HCT116 (cell line): ENCODE measurements at regions not wholly inside any gene's neighbourhood (a gene's known extent, or its start where the extent isn't known, plus 50 kb on each side); places are given as distances from the start of the nearest gene placed in this dataset.

Experiments used
- ATAC-seq: fragments of 200-7000 bp; cut with Tn5 transposase; 2 replicates; pipeline ENCODE4 v1.9.1; 2020; ENCODE audit warnings: mild to moderate bottlenecking, moderate library complexity
- BruUV-seq: library from RNA; stranded (reverse); fragments of 400-500 nt; replicated peaks from 2 replicates; lab custom pipeline; 2021; lab: Mats Ljungman, UMichigan
- CTCF ChIA-PET: fragments of 300-600 bp; sonication (Branson Sonifier 250); formaldehyde crosslinking; loops from one replicate; lab custom pipeline; 2021; ENCODE audit warnings: antibody characterized with exemption; lab: Charles Lee
- POLR2A ChIA-PET: fragments of 300-600, 350-600 bp; sonication (Branson Sonifier 250); formaldehyde crosslinking; loops from one replicate; lab custom pipeline; 2021; ENCODE audit warnings: antibody characterized with exemption; lab: Charles Lee
- RAD21 ChIA-PET, 2 experiments: fragments of 300-600 bp; sonication (Branson Sonifier 250); formaldehyde crosslinking; loops; one replicate each; lab custom pipeline; 2023; ENCODE audit warnings: low total read pairs in 2 of 2; ENCODE audit not compliant: uncharacterized antibody in 2 of 2, unreplicated experiment in 2 of 2, low non-redundant PET in 1 of 2; lab: Charles Lee
- DNase-seq: peaks from one replicate; pipeline ENCODE4 v3.0.0-alpha.2; 2010; ENCODE audit warnings: low read depth, low spot score
- H2AFZ ChIP-seq: fragments of 200-600 bp; shearing (Covaris generic), sonication (generic); 2 replicates; pipeline ENCODE4 v1.6.1; 2017; ENCODE audit warnings: low read depth, mixed run types, mixed read lengths, antibody characterized with exemption, low read length; ENCODE audit not compliant: poor library complexity, severe bottlenecking
- H3K27ac ChIP-seq: 2 replicates; pipeline ENCODE4 v1.5.1; 2012; ENCODE audit warnings: low read depth, low read length
- H3K27me3 ChIP-seq: fragments of 200-600 bp; sonication (generic); 2 replicates; pipeline ENCODE4 v1.6.1; 2016; ENCODE audit warnings: mixed run types, low read length, mixed read lengths; ENCODE audit not compliant: insufficient read depth
- H3K36me3 ChIP-seq, 2 experiments: fragments of 200-500 bp in 1 of 2; fragments of 200-600 bp in 1 of 2; sonication (Bioruptor generic) in 1 of 2; sonication (generic) in 1 of 2; 2 replicates each; pipeline versions ENCODE4 v1.5.1 to v1.6.1; 2014 to 2016; ENCODE audit warnings: low read length in 2 of 2, inconsistent platforms in 1 of 2, mixed read lengths in 1 of 2, mixed run types in 1 of 2; ENCODE audit not compliant: insufficient read depth in 2 of 2, control insufficient read depth in 1 of 2
- H3K4me1 ChIP-seq, 2 experiments: fragments of 200-600 bp in 1 of 2; sonication (generic) in 1 of 2; 2 replicates each; pipeline versions ENCODE4 v1.5.1 to v1.6.1; 2012 to 2017; ENCODE audit warnings: low read length in 2 of 2, inconsistent platforms in 1 of 2, mild to moderate bottlenecking in 1 of 2, mixed read lengths in 1 of 2, mixed run types in 1 of 2, moderate library complexity in 1 of 2; ENCODE audit not compliant: insufficient read depth in 2 of 2, control insufficient read depth in 1 of 2
- H3K4me2 ChIP-seq: fragments of 200-600 bp; sonication (generic); 2 replicates; pipeline ENCODE4 v1.6.1; 2017; ENCODE audit warnings: mixed run types, low read length, mixed read lengths
- H3K4me3 ChIP-seq, 2 experiments: fragments of 200-600 bp in 1 of 2; sonication (generic) in 1 of 2; replicated peaks in 1 of 2; 2 replicates each; pipeline ENCODE4 v1.5.1; 2011 to 2016; ENCODE audit warnings: low read length in 2 of 2, control low read depth in 1 of 2, low read depth in 1 of 2, mild to moderate bottlenecking in 1 of 2, mixed read lengths in 1 of 2, mixed run types in 1 of 2
- H3K79me2 ChIP-seq: fragments of 200-600 bp; sonication (generic); 2 replicates; pipeline ENCODE4 v1.6.1; 2017; ENCODE audit warnings: mild to moderate bottlenecking, mixed run types, low read length, moderate library complexity, mixed read lengths; ENCODE audit not compliant: insufficient read depth
- H3K9ac ChIP-seq: fragments of 200-600 bp; sonication (generic); 2 replicates; pipeline ENCODE4 v1.6.1; 2016; ENCODE audit warnings: low read length, mixed read lengths
- H3K9me2 ChIP-seq: fragments of 200-600 bp; sonication (generic), shearing (Covaris generic); 2 replicates; pipeline ENCODE4 v1.6.1; 2017; ENCODE audit warnings: mixed run types, mild to moderate bottlenecking, moderate library complexity; ENCODE audit not compliant: insufficient read depth
- H3K9me3 ChIP-seq, 2 experiments: fragments of 200-500 bp in 1 of 2; fragments of 200-600 bp in 1 of 2; sonication (Bioruptor generic) in 1 of 2; sonication (generic) in 1 of 2; 2 replicates each; pipeline ENCODE4 v1.6.1; 2014 to 2017; ENCODE audit warnings: low read length in 2 of 2, mixed read lengths in 2 of 2, inconsistent platforms in 1 of 2, low read depth in 1 of 2, mild to moderate bottlenecking in 1 of 2, mixed run types in 1 of 2, moderate library complexity in 1 of 2; ENCODE audit not compliant: control insufficient read depth in 1 of 2, insufficient read depth in 1 of 2
- H4K20me1 ChIP-seq: fragments of 200-600 bp; sonication (generic), shearing (Covaris generic); 2 replicates; pipeline ENCODE4 v1.6.1; 2017; ENCODE audit warnings: mixed run types, mild to moderate bottlenecking, moderate library complexity; ENCODE audit not compliant: insufficient read depth
- CEBPB ChIP-seq: IDR thresholded peaks from 2 replicates; pipeline ENCODE4 v1.6.1; 2012; ENCODE audit warnings: low read depth
- CTCF ChIP-seq, 3 experiments: fragments of 200-600 bp in 1 of 3; sonication (generic) in 1 of 3; IDR thresholded peaks in 2 of 3; conservative IDR thresholded peaks in 1 of 3; 2 replicates each; pipeline ENCODE4 v1.5.1; 2012 to 2017; ENCODE audit warnings: low read depth in 2 of 3, low read length in 2 of 3, antibody characterized with exemption in 1 of 3, borderline replicate concordance in 1 of 3, control low read depth in 1 of 3, mild to moderate bottlenecking in 1 of 3, mixed read lengths in 1 of 3, mixed run types in 1 of 3, moderate library complexity in 1 of 3; ENCODE audit not compliant: insufficient read depth in 1 of 3
- JUND ChIP-seq: IDR thresholded peaks from 2 replicates; pipeline ENCODE4 v1.6.1; 2012
- POLR2A ChIP-seq: IDR thresholded peaks from 2 replicates; pipeline ENCODE4 v1.7.0; 2011; ENCODE audit warnings: borderline replicate concordance; ENCODE audit not compliant: insufficient read depth, insufficient read length; ENCODE audit errors: extremely low read depth
- SIN3A ChIP-seq: IDR thresholded peaks from 2 replicates; pipeline ENCODE4 v1.6.1; 2012; ENCODE audit warnings: low read depth
- SRF ChIP-seq: IDR thresholded peaks from 2 replicates; pipeline ENCODE4 v1.6.1; 2012; ENCODE audit warnings: low read depth
- ZBTB33 ChIP-seq: IDR thresholded peaks from 2 replicates; pipeline ENCODE4 v1.6.1; 2011; ENCODE audit warnings: mild to moderate bottlenecking, low read length, moderate library complexity; ENCODE audit not compliant: insufficient replicate concordance; ENCODE audit errors: extremely low read depth
- intact Hi-C: fragments of 100-400 bp; cut with micrococcal nuclease; formaldehyde crosslinking; loops from 2 replicates; pipeline ENCODE4 v1.10.0; 2022

GRCh38 chr17:63316100-63316499, 130.0 kb downstream of the CYB561 start:
- no peaks in the 10 kb centered on the region for H3K9me3 ChIP-seq
- no peak for DNase-seq
- H3K4me3 ChIP-seq: no peak overlapping the region
- no peak overlapping the region for H3K4me2 ChIP-seq
- POLR2A ChIA-PET: no interaction called here
- intact Hi-C loops: no loop called here
- RAD21 ChIA-PET: no interaction called here
- CTCF ChIA-PET: no interaction called here
- H3K9ac ChIP-seq: no peak overlapping the region
- no peaks in the 10 kb centered on the region for H3K79me2 ChIP-seq
- H3K36me3 ChIP-seq: peaks cover 0 to 4% of the 10 kb centered on the region in 2 experiments; a peak in 1 of 4 replicates
- no peak for TF ChIP-seq CEBPB
- no peak for TF ChIP-seq JUND
- TF ChIP-seq POLR2A: no peak
- no peak for TF ChIP-seq ZBTB33
- no peak for TF ChIP-seq SRF
- TF ChIP-seq SIN3A: no peak
- no peak for TF ChIP-seq CTCF (IDR thresholded peaks at IDR 0.05 in 2 of 3, conservative IDR thresholded peaks at IDR 0.05 in 1 of 3; ENCODE audit: borderline replicate concordance in 1 of 3, insufficient read depth in 1 of 3, low read depth in 2 of 3, low read length in 2 of 3)
- no TSS peak for BruUV-seq
- ATAC-seq: no peak
- H4K20me1 ChIP-seq: no peaks in the 10 kb centered on the region
- H2AFZ ChIP-seq: no peak overlapping the region
- H3K9me2 ChIP-seq: no peaks in the 10 kb centered on the region
- H3K27ac ChIP-seq: no peak overlapping the region
- H3K27me3 ChIP-seq: no peaks in the 10 kb centered on the region
- no peaks in the 10 kb centered on the region for H3K4me1 ChIP-seq
